GM12874 (cell line): ENCODE measurements at regions not wholly inside any gene's neighbourhood (a gene's known extent, or its start where the extent isn't known, plus 50 kb on each side); places are given as distances from the start of the nearest gene placed in this dataset.

Experiments used
- CTCF ChIP-seq: IDR thresholded peaks from 2 replicates; pipeline ENCODE4 v1.5.1; 2011; ENCODE audit warnings: low read depth, mild to moderate bottlenecking, control low read depth, low read length, moderate library complexity; ENCODE audit not compliant: insufficient read depth

- TF ChIP-seq CTCF, result no peak
These were observed 563.4 kb downstream of the BMP2 start for GRCh38 chr20:7330850-7331249.

GRCh38 chr20:7332169-7332568, 564.7 kb downstream of the BMP2 start:
- TF ChIP-seq CTCF, result no peak

GRCh38 chr20:7333841-7334240, 566.4 kb downstream of the BMP2 start:
- no peak for TF ChIP-seq CTCF

DNA sequence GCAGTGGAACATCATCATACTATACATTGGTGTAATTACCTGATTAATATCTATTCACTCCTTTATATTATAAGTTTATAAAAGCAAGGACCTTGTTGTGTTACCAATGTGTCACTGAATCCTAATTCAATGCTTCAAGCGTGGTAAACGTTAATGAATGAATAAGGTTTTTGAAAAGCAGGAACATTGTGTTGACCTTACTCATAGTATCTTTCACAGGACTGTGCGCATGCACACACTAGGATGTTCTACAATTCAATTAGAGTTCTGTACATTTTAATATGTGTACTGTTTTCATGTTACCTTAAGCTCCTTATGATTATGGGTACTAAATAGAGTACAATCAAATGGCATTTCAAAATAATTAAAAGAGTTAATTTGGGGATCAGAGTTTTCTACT, 578.5 kb downstream of the BMP2 start:
- no peak for TF ChIP-seq CTCF

DNA sequence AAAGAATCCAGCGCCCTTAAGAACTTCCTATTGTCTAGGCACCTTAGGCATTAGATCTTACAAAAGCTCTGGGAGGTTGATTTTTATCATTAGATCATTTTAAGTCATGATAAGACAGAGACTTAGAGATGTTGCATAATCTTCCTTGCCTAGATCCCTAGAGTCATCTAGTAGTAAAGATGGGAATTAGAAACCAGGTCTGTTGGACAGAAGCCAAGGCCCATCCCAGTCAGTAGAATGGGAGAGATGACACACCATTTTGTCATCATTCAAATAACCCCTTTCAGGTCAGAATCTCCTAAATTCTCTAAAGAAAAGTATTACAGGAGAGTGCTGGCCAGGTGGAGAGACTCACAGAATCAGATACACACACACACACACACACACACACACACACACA, 579.1 kb downstream of the BMP2 start:
- no peak for TF ChIP-seq CTCF

DNA sequence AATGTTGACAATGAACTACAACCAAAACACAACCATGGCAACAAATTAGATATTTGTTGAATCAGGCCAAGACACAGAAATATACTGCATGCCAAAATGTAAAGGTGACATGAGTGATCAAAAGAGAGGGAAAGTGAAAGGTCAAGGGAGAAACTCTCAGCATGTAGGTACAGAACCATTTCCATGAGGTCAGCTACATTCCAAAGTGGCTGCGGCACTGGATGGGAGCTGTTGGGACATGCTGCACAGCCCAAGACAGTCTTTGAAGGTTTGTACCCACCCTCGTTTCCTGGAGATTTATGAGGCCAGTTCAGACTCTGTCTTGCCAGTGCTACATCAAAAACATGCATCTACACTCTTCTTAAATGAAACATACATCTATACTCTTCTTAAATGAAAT, 579.9 kb downstream of the BMP2 start:
- TF ChIP-seq CTCF, result no peak

GRCh38 chr20:7348253-7348652, 580.8 kb downstream of the BMP2 start:
- no peak for TF ChIP-seq CTCF

- no peak for TF ChIP-seq CTCF
These were observed 584.7 kb downstream of the BMP2 start for GRCh38 chr20:7352165-7352564.
